ENCODE measurements at regions not wholly inside any gene's neighbourhood (a gene's known extent, or its start where the extent isn't known, plus 50 kb on each side); places are given as distances from the start of the nearest gene placed in this dataset.
"Not testable (repeated sequence)": the region's sequence is repeated elsewhere in the genome, so short reads cannot be mapped to it uniquely, and the experiment has no call there.

DNA sequence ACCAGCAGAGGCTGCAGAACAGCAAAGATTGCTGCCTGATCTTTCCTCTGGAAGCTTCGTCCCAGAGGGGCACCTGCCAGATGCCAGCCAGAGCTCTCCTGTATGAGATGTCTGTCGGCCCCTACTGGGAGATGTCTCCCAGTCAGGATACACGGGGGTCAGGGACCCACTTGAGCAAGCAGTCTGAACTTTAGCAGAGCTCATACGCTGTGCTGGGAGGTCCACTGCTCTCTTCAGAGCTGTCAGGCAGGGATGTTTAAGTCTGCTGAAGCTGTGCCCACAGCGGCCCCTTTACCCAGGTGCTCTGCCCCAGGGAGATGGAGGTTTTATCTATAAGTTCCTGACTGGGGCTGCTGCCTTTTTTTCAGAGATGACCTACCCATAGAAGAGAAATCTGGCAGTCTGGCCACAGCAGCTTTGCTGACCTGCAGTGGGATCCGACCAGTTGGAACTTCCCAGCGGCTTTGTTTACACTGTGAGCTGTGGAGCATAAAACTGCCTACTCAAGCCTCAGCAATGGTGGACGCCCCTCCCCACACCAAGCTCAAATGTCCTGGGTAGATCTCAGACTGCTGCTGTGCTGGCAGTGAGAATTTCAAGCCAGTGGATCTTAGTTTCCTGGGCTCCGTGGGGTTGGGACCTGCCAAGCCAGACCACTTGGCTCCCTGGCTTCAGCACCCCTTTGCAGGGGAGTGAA lies 613.9 kb downstream of the HTR1B start:
- not testable (repeated sequence) for DNase-seq (ENCODE audit: low spot score)

DNA sequence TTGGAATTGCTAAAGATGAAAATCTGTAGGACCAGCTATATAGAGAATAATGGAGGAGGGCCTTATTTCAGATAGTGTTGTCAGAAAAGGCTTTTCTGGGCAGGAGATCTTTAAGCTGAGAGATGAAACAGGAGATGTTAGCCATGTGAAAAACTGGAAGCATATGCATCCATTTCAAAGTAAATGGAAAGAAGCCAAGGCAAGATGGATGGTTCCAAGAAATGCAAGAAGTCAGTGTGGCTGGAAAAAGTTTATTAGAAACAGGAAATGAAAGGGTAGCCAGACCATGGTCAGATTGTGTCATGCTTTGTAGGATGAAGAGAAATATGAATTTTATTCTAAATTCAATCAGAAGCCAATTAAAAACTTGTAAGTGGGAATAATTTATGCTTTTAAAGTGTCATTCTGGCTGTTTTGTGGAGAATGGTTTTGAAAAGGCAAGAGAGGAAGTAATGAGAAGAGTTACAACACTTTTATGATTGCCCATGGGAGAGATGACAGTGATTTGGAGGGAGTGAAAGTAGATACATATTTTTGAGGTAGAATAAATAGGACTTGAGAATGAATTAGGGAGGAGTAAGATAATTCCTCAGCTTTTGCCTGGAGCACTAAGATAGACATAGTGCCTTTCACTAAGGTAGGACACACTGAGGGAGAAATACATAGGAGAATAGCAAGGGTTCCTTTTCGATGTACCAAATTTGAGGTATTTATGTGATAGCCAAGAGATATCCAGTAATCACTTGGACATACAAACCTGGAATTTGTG lies 620.1 kb downstream of the HTR1B start:
- no peak for DNase-seq (ENCODE audit: low spot score)

- DNase-seq (ENCODE audit: low spot score): no peak
Measured at GRCh38 chr6:76840865-76841264, 622.4 kb downstream of the HTR1B start.

DNA sequence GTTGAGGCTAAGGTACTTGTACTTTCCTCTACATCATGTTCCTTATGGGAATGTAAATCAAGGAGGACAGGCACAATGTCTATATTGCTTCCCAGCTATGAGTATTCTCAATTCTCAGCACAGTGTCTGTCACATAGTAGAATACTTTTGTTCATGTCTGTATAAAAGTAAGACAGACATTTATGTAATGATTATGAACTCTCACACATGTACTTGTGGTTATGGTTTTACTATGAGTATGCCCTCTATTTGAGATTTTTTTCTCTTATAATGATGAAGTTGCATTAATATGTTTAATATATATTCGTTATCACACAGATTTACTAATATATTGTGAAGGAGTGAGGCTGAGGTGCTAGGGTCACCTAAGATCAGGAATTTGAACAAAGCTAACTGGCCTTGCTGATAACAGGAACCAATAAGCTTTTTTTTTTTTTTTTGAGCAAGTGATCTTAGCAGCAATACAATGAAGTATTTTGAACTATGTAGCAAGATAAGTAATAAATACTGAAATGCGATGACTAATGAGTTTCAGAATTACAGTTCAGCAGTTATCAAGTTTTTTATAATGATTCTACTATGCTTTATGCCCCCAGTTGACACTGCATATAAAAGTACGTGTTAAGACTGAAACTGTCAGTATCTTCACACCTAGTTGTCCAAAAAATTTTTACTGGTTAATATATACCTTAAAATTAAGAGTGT lies 623.1 kb downstream of the HTR1B start:
- DNase-seq (ENCODE audit: low spot score): no peak

- no peak for DNase-seq (ENCODE audit: low spot score)
Measured at GRCh38 chr6:76839505-76839904, 623.8 kb downstream of the HTR1B start.

- DNase-seq (ENCODE audit: low spot score): no peak
Measured at GRCh38 chr6:76837564-76837963, 625.7 kb downstream of the HTR1B start.

- DNase-seq (ENCODE audit: low spot score): no peak
Measured at GRCh38 chr6:76835695-76836094, 627.6 kb downstream of the HTR1B start.

- no peak for DNase-seq (ENCODE audit: low spot score)
Measured at GRCh38 chr6:76835293-76835692, 628.0 kb downstream of the HTR1B start.

GRCh38 chr6:76834399-76834798 lies 628.9 kb downstream of the HTR1B start:
- DNase-seq (ENCODE audit: low spot score): no peak

DNA sequence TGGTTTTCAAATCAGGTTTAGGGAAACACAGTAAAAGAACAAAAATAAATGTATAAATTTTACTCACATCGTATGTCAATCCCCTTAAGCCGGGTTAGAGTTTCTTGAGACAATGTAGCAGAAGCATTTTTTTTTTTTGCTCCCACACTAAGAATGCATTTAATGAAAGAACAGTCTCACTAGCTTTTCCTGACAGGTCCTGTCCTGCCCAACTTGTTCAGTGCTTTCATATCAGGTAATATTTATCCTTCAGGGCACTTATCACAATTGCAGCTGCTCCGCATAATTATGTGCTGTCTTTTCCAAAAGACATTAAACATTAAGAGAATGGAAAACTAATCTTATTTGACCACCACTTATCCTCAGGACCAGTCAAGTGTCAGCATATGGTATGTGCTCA lies 632.0 kb downstream of the HTR1B start:
- DNase-seq (ENCODE audit: low spot score): no peak

- not testable (repeated sequence) for DNase-seq (ENCODE audit: low spot score)
Measured at GRCh38 chr6:76823578-76823977, 639.7 kb downstream of the HTR1B start.

GRCh38 chr6:76818451-76818850 lies 644.8 kb downstream of the HTR1B start:
- no peak for DNase-seq (ENCODE audit: low spot score)

- DNase-seq (ENCODE audit: low spot score): no peak
Measured at GRCh38 chr6:76817429-76817828, 645.9 kb downstream of the HTR1B start.

- DNase-seq (ENCODE audit: low spot score): no peak
Measured at GRCh38 chr6:76814496-76815458, 648.5 kb downstream of the HTR1B start.

DNA sequence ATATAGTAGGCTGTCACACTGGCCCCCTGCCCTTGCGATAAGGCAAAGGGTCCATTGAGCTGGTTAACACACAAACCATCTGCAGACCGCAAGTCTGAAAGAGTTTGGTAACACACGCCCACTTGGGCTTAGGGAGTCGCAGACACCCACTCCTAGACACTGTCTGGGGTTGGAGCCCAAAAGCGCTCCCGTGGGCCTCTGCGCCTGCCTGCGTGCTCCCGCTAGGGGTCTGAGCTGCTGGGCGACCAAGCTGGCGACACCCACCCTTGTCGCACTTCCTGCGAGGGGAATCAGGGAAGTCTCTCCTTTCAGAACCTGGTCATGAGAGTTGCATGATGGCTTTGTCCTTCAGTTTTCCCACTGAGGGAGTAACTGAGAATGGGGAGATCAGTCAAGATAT lies 653.0 kb downstream of the HTR1B start:
- DNase-seq (ENCODE audit: low spot score): no peak

- DNase-seq (ENCODE audit: low spot score): no peak
Measured at GRCh38 chr6:76803038-76803580, 660.2 kb downstream of the HTR1B start.

GRCh38 chr6:76792394-76792793 lies 670.9 kb downstream of the HTR1B start:
- no peak for DNase-seq (ENCODE audit: low spot score)

GRCh38 chr6:76790881-76791280 lies 672.4 kb downstream of the HTR1B start:
- no peak for DNase-seq (ENCODE audit: low spot score)

- DNase-seq (ENCODE audit: low spot score): no peak
Measured at GRCh38 chr6:76790045-76790796, 673.1 kb downstream of the HTR1B start.

DNA sequence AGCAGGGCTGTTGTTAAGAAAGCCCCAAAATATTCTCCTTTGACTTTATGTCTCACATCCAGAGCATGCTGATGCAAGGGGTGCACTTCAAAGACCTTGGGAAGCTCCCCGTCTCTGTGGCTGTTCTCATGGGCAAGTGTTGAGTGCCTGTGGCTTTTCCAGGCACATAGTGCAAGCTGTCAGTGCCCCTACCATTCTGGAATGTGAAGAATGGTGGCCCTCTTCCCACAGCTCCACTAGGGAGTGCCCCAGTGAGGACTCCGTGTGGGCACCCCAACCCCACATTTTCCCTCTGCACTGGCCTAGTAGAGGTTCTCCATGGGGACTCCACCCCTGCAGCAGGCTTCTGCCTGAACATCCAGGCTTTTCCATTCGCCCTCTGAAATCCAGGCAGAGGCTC lies 673.7 kb downstream of the HTR1B start:
- no peak for DNase-seq (ENCODE audit: low spot score)

- no peak for DNase-seq (ENCODE audit: low spot score)
Measured at GRCh38 chr6:76788155-76788554, 675.1 kb downstream of the HTR1B start.

Data from A172 (cell line).